ENCODE measurements at regions not wholly inside any gene's neighbourhood (a gene's known extent, or its start where the extent isn't known, plus 50 kb on each side); places are given as distances from the start of the nearest gene placed in this dataset.

- no peak for TF ChIP-seq CTCF (conservative IDR thresholded peaks at IDR 0.05; ENCODE audit: low read depth, low read length)
- TF ChIP-seq EZH2 (IDR thresholded peaks at IDR 0.05; ENCODE audit: borderline replicate concordance, low read depth, low read length, poor library complexity, severe bottlenecking): no peak
Measured at GRCh38 chr2:136363900-136364299, 246.0 kb upstream of the CXCR4 start.
